BJ (cell line): ENCODE measurements at regions not wholly inside any gene's neighbourhood (a gene's known extent, or its start where the extent isn't known, plus 50 kb on each side); places are given as distances from the start of the nearest gene placed in this dataset.

Experiments used
- CTCF ChIA-PET: fragments of 350-600 bp; formaldehyde crosslinking; extraction: SDS; loops from one replicate; lab custom pipeline; 2021; ENCODE audit warnings: antibody characterized with exemption, inconsistent platforms; lab: Yijun Ruan, JAX
- POLR2A ChIA-PET: fragments of 300-600 bp; sonication (Branson Sonifier 250); formaldehyde crosslinking; extraction: SDS; loops from one replicate; lab custom pipeline; 2021; ENCODE audit warnings: antibody characterized with exemption; lab: Charles Lee
- DNase-seq: peaks from one replicate; pipeline ENCODE4 v3.0.0-alpha.2; 2011; ENCODE audit warnings: low read depth
- H3K27me3 ChIP-seq: 2 replicates; pipeline ENCODE4 v1.6.0; 2011; ENCODE audit warnings: low read length; ENCODE audit not compliant: control insufficient read depth, insufficient read depth
- H3K36me3 ChIP-seq: 2 replicates; pipeline ENCODE4 v1.5.1; 2011; ENCODE audit warnings: low read length; ENCODE audit not compliant: control insufficient read depth, insufficient read depth
- H3K4me3 ChIP-seq: 2 replicates; pipeline ENCODE4 v1.5.1; 2011; ENCODE audit warnings: low read depth, mild to moderate bottlenecking, control low read depth, low read length
- TF ChIP-seq, protein P1 (sequence below): IDR thresholded peaks from 2 replicates; pipeline ENCODE4 v1.5.1; 2011; ENCODE audit warnings: low read depth, mild to moderate bottlenecking, control low read depth, inconsistent platforms, low read length, moderate library complexity; ENCODE audit not compliant: insufficient read depth

DNA sequence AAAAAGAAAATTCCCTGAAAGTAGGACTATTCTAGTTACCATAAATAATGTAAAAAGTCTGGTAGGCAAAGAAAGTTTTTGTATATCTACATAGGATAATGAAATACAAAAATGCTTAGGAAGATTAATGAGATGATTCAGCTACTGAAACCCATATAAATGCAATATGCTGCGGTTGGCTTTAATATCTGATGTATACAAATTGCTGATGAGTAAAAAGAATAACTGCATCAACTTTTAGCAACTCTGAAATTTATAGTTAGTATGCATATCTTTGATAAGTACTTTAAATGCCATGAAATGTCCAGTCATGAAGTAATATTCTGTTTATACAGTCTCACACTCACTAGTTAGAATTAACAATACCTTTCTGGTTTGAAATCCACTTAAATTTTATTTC, 404.8 kb downstream of the TLL1 start:
- ChIA-PET CTCF (no interaction called here), POLR2A (interaction anchor here (0.6 kb wide), 1 partner anchor 156 kb away, joined by 3 read pairs; no protein-coding TSS in a partner anchor)
- Histone ChIP-seq H3K36me3 (no peaks in the 10 kb centered on the region), H3K4me3 (no peak overlapping the region), H3K27me3 (no peaks in the 10 kb centered on the region)
- TF ChIP-seq, protein P1, sequence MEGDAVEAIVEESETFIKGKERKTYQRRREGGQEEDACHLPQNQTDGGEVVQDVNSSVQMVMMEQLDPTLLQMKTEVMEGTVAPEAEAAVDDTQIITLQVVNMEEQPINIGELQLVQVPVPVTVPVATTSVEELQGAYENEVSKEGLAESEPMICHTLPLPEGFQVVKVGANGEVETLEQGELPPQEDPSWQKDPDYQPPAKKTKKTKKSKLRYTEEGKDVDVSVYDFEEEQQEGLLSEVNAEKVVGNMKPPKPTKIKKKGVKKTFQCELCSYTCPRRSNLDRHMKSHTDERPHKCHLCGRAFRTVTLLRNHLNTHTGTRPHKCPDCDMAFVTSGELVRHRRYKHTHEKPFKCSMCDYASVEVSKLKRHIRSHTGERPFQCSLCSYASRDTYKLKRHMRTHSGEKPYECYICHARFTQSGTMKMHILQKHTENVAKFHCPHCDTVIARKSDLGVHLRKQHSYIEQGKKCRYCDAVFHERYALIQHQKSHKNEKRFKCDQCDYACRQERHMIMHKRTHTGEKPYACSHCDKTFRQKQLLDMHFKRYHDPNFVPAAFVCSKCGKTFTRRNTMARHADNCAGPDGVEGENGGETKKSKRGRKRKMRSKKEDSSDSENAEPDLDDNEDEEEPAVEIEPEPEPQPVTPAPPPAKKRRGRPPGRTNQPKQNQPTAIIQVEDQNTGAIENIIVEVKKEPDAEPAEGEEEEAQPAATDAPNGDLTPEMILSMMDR: no peak
- no peak for DNase-seq

DNA sequence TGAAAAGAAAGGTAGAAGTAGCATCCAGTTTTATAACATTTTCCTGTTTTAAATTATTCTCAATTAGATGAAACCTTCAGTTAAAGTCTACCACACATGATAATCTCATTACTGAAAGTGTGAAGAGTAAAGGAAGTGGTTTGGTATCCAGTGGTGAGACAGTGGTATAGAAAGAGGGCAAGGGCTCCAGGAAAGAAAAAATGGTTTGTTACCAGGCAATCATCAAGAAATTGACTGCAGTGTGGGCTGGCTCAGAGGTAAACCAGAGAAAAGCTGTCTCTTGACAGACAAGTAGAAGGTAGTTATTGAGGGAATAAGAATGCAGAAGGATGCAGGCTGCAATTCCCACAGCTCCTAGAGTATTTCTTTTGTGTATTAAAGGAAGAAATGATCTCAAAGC, 406.2 kb downstream of the TLL1 start:
- POLR2A ChIA-PET: no interaction called here
- H3K36me3 ChIP-seq: no peaks in the 10 kb centered on the region
- no peaks in the 10 kb centered on the region for H3K27me3 ChIP-seq
- no peak for DNase-seq
- TF ChIP-seq, protein P1: no peak
- H3K4me3 ChIP-seq: no peak overlapping the region
- CTCF ChIA-PET: no interaction called here

DNA sequence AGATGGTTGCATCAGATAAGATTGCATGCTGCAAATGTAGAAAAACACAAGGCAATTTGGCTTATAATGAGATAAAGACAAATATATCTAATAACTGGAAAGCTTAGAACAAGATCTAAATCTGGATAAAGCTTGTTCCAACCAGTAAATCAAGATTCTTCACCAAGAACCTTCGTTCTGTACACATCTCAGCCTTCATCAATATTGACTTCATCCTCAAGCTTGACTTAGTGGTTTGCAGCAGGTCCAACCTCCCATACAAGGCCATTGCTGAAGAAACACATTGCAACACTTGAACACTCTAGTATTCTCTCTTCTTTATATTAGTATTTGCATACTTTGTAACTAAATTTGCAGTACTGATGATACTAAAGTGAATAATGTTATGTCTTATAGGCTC, 407.6 kb downstream of the TLL1 start:
- TF ChIP-seq, protein P1: no peak
- Histone ChIP-seq H3K36me3 (no peaks in the 10 kb centered on the region), H3K27me3 (no peaks in the 10 kb centered on the region), H3K4me3 (no peak overlapping the region)
- DNase-seq: no peak
- ChIA-PET CTCF (no interaction called here), POLR2A (no interaction called here)

DNA sequence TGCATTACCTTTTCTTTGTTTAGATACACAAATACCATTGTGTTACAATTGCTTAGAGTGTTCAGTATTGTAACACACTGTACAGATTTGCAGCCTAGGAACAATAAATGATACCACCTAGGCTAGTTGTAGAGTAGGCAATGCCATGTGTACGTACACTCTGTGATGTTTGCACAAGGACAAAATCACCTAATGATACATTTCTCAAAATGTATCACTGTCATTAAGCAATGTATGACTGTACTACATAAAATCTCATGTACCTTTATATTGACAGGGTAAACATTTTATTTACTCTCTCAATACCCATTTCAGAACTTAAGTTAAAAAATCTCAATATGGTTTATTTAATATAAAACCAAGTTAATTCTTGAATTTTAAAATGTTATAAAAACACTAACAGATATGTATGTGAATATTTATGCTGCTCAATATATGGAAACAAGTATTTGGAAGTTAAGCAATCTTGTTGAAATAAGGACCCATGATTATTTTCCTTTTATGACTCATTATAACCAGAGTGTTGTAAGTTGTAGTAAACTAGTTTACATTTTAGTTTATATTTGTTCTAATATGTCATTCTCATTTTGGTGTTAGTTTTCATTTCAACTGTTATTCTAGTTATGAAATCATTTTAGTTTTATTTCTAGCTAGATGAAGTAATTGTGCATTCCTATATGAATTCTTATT, 409.2 kb downstream of the TLL1 start:
- CTCF ChIA-PET: no interaction called here
- Histone ChIP-seq H3K27me3 (no peaks in the 10 kb centered on the region), H3K4me3 (no peak overlapping the region), H3K36me3 (no peaks in the 10 kb centered on the region)
- TF ChIP-seq, protein P1: no peak
- POLR2A ChIA-PET: no interaction called here
- no peak for DNase-seq

GRCh38 chr4:166284221-166284620, 411.2 kb downstream of the TLL1 start:
- DNase-seq: no peak
- Histone ChIP-seq H3K27me3 (no peaks in the 10 kb centered on the region), H3K36me3 (no peaks in the 10 kb centered on the region), H3K4me3 (no peak overlapping the region)
- ChIA-PET POLR2A (no interaction called here), CTCF (no interaction called here)
- TF ChIP-seq, protein P1: no peak
